ENCODE measurements at regions not wholly inside any gene's neighbourhood (a gene's known extent, or its start where the extent isn't known, plus 50 kb on each side); places are given as distances from the start of the nearest gene placed in this dataset.

DNA sequence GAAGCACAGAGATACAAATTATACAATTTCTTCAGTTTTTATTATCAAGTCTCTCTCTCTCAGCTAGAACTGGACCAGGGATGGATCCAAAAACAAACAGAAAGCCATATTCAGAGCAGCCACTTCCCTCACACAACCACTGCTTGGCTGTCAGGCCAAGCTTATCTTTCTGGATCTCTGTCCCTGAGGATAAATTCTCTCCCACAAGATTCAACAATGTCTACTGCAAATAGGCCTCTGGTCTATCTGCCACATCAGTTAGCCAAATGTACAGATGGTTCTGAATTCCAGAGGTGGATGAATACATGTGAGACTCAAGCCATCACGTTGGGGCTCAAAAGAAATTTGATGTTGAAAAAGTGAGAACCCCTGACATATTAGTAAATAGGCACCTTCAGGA, 350.9 kb downstream of the LTN1 start:
- TF ChIP-seq C11orf30 (IDR thresholded peaks at IDR 0.05; ENCODE audit: low read depth) (no peak), CEBPB (tag; IDR thresholded peaks at IDR 0.05) (no peak), LEF1 (IDR thresholded peaks at IDR 0.05) (no peak)
